ENCODE measurements at regions not wholly inside any gene's neighbourhood (a gene's known extent, or its start where the extent isn't known, plus 50 kb on each side); places are given as distances from the start of the nearest gene placed in this dataset.

DNA sequence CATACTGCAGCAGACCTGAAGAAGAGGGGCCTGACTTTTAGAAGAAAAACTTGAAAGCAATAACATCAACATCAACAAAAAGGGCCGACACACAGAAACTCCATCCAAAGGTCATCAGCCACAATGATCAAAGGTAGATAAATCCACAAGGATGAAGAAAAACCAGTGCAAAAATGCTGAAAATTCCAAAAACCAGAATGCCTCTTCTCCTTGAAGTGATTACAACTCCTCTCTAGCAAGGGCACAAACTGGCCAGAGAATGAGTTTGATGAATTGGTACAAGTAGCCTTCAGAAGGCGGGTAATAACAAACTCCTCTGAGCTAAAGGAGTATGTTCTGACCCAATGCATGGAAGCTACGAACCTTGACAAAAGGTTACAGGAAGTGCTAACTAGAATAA, 186.2 kb upstream of the RAI14 start:
- no peak for DNase-seq (ENCODE audit: low spot score in 2 of 2)
- H3K4me1 ChIP-seq = no peaks in the 10 kb centered on the region
- WGBS = 81% methylated on average over 3 of the region's 3 CpGs
- TF ChIP-seq, protein P1, sequence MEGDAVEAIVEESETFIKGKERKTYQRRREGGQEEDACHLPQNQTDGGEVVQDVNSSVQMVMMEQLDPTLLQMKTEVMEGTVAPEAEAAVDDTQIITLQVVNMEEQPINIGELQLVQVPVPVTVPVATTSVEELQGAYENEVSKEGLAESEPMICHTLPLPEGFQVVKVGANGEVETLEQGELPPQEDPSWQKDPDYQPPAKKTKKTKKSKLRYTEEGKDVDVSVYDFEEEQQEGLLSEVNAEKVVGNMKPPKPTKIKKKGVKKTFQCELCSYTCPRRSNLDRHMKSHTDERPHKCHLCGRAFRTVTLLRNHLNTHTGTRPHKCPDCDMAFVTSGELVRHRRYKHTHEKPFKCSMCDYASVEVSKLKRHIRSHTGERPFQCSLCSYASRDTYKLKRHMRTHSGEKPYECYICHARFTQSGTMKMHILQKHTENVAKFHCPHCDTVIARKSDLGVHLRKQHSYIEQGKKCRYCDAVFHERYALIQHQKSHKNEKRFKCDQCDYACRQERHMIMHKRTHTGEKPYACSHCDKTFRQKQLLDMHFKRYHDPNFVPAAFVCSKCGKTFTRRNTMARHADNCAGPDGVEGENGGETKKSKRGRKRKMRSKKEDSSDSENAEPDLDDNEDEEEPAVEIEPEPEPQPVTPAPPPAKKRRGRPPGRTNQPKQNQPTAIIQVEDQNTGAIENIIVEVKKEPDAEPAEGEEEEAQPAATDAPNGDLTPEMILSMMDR (IDR thresholded peaks at IDR 0.05) = no peak
- TF ChIP-seq POLR2A (IDR thresholded peaks at IDR 0.05) = no peak
- TF ChIP-seq POLR2AphosphoS5 (IDR thresholded peaks at IDR 0.05) = no peak
- no peak for TF ChIP-seq EP300 (IDR thresholded peaks at IDR 0.05)
- H3K9me3 ChIP-seq = no peaks in the 10 kb centered on the region
- no peak overlapping the region for H3K27ac ChIP-seq
- H3K36me3 ChIP-seq = no peaks in the 10 kb centered on the region
- H3K4me3 ChIP-seq = no peak overlapping the region
- no peaks in the 10 kb centered on the region for H3K27me3 ChIP-seq

DNA sequence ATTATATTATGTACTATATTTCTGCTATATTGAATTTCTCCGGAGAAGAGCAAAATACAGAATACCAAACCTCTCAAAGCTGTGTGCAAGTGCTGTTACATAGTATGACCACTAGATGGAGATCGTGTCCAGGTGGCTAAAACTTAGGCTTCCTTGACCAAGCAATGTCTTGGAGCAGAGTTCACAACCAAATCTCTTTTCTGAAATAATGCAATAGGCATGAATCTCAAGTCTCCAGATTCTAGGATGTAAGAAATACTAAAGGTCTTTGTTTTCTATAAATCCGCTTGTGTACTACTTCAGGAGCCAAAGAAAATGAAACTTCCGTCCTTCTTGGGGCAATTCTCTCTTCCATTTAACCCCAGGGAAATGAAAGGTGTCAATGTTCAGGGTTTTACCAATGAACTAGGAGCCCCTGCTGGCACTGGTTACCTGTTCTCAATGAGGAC, 181.5 kb upstream of the RAI14 start:
- no peak for DNase-seq (ENCODE audit: low spot score in 2 of 2)
- H3K4me3 ChIP-seq = no peak overlapping the region
- TF ChIP-seq EP300 (IDR thresholded peaks at IDR 0.05) = no peak
- TF ChIP-seq, protein P1 (IDR thresholded peaks at IDR 0.05) = peak; percentile 82 to 90
- peaks cover 4% of the 10 kb centered on the region for H3K27me3 ChIP-seq
- H3K36me3 ChIP-seq = no peaks in the 10 kb centered on the region
- no peak overlapping the region for H3K27ac ChIP-seq
- H3K9me3 ChIP-seq = no peaks in the 10 kb centered on the region
- H3K4me1 ChIP-seq = no peaks in the 10 kb centered on the region
- WGBS = 27% methylated on average over 4 of the region's 4 CpGs

DNA sequence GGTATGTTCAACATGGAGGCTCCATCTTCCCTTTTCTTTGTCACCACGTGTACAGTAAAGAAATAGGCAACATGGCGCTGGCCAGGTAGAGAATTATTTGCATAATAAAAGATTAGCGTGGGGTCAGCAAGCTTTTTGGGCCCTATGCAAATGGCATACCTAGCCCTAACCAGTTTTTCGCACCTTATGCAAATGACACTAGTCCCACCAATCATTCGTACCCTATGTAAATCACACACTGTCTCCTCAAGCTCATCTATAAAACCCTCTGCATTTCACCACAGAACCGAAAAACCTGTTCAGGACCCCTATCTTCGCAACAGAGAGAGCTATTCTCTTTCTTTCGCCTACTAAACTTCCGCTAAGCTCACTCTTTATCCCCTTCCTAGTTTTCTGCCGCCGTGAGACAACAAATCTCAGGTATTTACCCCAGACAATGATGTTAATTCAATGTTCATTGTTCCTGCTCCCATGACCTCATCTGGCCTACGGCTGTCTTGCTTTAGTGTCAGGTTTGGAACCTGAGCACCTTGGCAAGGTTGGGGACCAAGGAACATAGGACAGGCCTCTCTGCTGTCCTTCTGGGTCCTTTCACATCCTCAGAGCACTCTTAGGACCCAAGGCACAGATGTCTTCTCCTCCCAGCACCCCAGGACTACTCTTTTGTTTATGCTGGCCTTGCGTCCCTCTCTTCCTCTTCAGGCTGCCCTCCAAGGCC, 180.7 kb upstream of the RAI14 start:
- 86% methylated on average over 13 of the region's 13 CpGs for WGBS
- Histone ChIP-seq H3K36me3 (no peaks in the 10 kb centered on the region), H3K4me3 (no peak overlapping the region), H3K27ac (no peak overlapping the region), H3K4me1 (no peaks in the 10 kb centered on the region), H3K9me3 (no peaks in the 10 kb centered on the region), H3K27me3 (peaks cover 4% of the 10 kb centered on the region)
- DNase-seq (ENCODE audit: low spot score in 2 of 2) = no peak
- TF ChIP-seq POLR2AphosphoS5 (IDR thresholded peaks at IDR 0.05) (no peak), EP300 (IDR thresholded peaks at IDR 0.05) (no peak), POLR2A (IDR thresholded peaks at IDR 0.05) (no peak)
- TF ChIP-seq, protein P1 (IDR thresholded peaks at IDR 0.05) = no peak

DNA sequence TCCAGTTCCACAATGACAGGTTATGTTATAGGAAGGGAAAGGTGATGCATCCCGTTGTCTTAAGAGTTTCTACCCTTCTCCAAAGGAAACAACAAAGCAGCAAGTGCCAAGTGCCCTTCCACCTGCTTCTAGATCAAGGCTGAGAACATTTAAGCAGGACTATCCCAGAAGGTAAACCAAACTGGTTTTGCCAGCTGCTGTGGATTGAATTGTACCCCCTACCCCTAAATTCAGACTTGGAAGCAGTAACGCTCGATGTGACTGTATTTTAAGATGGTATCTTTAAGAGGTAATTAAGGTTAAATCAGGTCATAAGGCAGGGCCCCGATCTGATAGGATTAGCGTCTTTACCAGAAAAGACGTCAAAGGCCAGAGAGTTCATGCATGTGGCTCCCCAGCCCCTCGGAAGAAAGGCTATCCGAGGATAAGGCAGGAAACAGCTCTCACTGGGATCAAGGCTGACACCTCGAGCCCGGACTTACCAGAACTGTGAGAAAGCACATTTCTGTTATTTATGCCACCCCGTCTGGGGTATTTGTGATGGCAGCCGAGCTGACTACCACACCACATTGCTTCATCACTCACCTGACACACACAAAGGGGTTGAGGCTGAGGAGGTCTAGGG, 179.1 kb upstream of the RAI14 start:
- Histone ChIP-seq H3K4me3 (no peak overlapping the region), H3K9me3 (no peaks in the 10 kb centered on the region), H3K36me3 (no peaks in the 10 kb centered on the region), H3K4me1 (no peaks in the 10 kb centered on the region), H3K27ac (no peak overlapping the region), H3K27me3 (peaks cover 4% of the 10 kb centered on the region)
- 84% methylated on average over 12 of the region's 12 CpGs for WGBS
- DNase-seq (ENCODE audit: low spot score in 2 of 2) = no peak
- TF ChIP-seq POLR2AphosphoS5 (IDR thresholded peaks at IDR 0.05) (no peak), EP300 (IDR thresholded peaks at IDR 0.05) (no peak), POLR2A (IDR thresholded peaks at IDR 0.05) (no peak)
- TF ChIP-seq, protein P1 (IDR thresholded peaks at IDR 0.05) = no peak

DNA sequence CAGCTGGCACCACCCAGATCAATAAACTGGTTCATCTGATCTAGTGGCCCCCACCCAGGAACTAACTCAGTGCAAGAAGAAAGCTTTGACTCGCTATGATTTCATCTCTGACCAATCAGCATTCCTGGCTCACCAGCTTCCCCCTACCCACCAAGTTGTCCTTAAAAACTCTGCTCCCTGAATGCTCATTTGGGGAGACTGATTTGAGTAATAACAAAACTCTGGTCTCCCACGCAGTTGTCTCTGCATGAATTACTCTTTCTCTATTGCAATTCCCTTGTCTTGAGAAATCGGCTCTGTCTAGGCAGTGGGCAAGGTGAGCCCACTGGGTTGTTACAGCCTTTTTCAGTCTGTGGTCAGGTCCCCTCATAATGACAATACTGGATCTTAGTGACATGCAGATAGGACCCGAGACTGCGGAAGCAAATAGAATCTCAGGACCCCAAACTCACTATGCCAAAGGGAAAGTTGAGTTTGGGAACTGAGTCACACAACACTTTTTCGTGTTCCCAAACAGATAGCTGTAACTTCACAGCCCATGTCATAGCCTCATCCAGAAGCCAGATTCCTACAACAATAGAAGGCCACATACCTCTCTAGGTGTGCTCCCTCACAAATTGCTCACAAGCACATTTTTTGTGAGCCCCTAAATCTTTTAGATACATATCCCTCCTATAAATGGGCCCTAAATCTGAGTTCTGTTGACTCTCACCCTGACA, 175.2 kb upstream of the RAI14 start:
- H3K4me1 ChIP-seq = peaks cover under 1% of the 10 kb centered on the region
- H3K36me3 ChIP-seq = no peaks in the 10 kb centered on the region
- H3K27me3 ChIP-seq = peaks cover 4% of the 10 kb centered on the region
- no peak overlapping the region for H3K4me3 ChIP-seq
- 83% methylated on average over 6 of the region's 6 CpGs for WGBS
- no peak overlapping the region for H3K27ac ChIP-seq
- H3K9me3 ChIP-seq = no peaks in the 10 kb centered on the region
- TF ChIP-seq POLR2AphosphoS5 (IDR thresholded peaks at IDR 0.05) = no peak
- DNase-seq (ENCODE audit: low spot score in 2 of 2) = no peak

Measured in suprapubic skin (tissue), 4 donors.